Occipital lobe (tissue), 1 donor: ENCODE measurements at regions not wholly inside any gene's neighbourhood (a gene's known extent, or its start where the extent isn't known, plus 50 kb on each side); places are given as distances from the start of the nearest gene placed in this dataset.
A peak's percentile ranks its signal among the peaks of the same experiment; 100 is the strongest.

Source experiments
- DNase-seq: peaks from one replicate; lab custom pipeline; 2025; lab: John Stamatoyannopoulos, UW

- DNase-seq: peak; percentile 1
Measured at GRCh38 chr7:67823345-67823744, 826.7 kb downstream of the TYW1 start.

GRCh38 chr7:67825356-67825755 lies 828.7 kb downstream of the TYW1 start:
- no peak for DNase-seq

GRCh38 chr7:67841896-67842295 lies 845.3 kb downstream of the TYW1 start:
- no peak for DNase-seq

GRCh38 chr7:67842571-67842970 lies 845.9 kb downstream of the TYW1 start:
- no peak for DNase-seq

GRCh38 chr7:67843001-67843565 lies 846.5 kb downstream of the TYW1 start:
- no peak for DNase-seq

GRCh38 chr7:67843615-67844014 lies 847.0 kb downstream of the TYW1 start:
- no peak for DNase-seq

GRCh38 chr7:67847092-67847787 lies 850.6 kb downstream of the TYW1 start:
- DNase-seq: no peak

GRCh38 chr7:67854221-67855178 lies 857.9 kb downstream of the TYW1 start:
- peak; percentile 41 for DNase-seq

- no peak for DNase-seq
Measured at GRCh38 chr7:67855322-67855721, 858.7 kb downstream of the TYW1 start.

GRCh38 chr7:67856046-67856445 lies 859.4 kb downstream of the TYW1 start:
- DNase-seq: no peak

GRCh38 chr7:67857698-67858097 lies 861.1 kb downstream of the TYW1 start:
- DNase-seq: peak; percentile 12

GRCh38 chr7:67858931-67859330 lies 862.3 kb downstream of the TYW1 start:
- no peak for DNase-seq

GRCh38 chr7:67863911-67864310 lies 867.3 kb downstream of the TYW1 start:
- DNase-seq: no peak

- DNase-seq: no peak
Measured at GRCh38 chr7:67866054-67866453, 869.4 kb downstream of the TYW1 start.

GRCh38 chr7:67866812-67867211 lies 870.2 kb downstream of the TYW1 start:
- no peak for DNase-seq

GRCh38 chr7:67870396-67870795 lies 873.8 kb downstream of the TYW1 start:
- no peak for DNase-seq

GRCh38 chr7:67875558-67875957 lies 878.9 kb downstream of the TYW1 start:
- no peak for DNase-seq

GRCh38 chr7:67878808-67879207 lies 882.2 kb downstream of the TYW1 start:
- no peak for DNase-seq

- DNase-seq: no peak
Measured at GRCh38 chr7:67882843-67883242, 886.2 kb downstream of the TYW1 start.

- no peak for DNase-seq
Measured at GRCh38 chr7:67890316-67890715, 893.7 kb downstream of the TYW1 start.

GRCh38 chr7:67894746-67895145 lies 898.1 kb downstream of the TYW1 start:
- DNase-seq: no peak

- DNase-seq: no peak
Measured at GRCh38 chr7:67896721-67897120, 900.1 kb downstream of the TYW1 start.
